ENCODE measurements at regions not wholly inside any gene's neighbourhood (a gene's known extent, or its start where the extent isn't known, plus 50 kb on each side); places are given as distances from the start of the nearest gene placed in this dataset.
"Not testable (repeated sequence)": the region's sequence is repeated elsewhere in the genome, so short reads cannot be mapped to it uniquely, and the experiment has no call there.

- TF ChIP-seq CTCF (IDR thresholded peaks at IDR 0.05; ENCODE audit: insufficient read depth, low read depth, low read length), result no peak
- DNase-seq (ENCODE audit: low read depth), result no peak
- H3K4me3 ChIP-seq (ENCODE audit: low read depth, low read length), result no peak overlapping the region
Observed at GRCh38 chr11:24407733-24408132, 89.1 kb upstream of the LUZP2 start.

GRCh38 chr11:24408202-24408601, 88.7 kb upstream of the LUZP2 start:
- H3K4me3 ChIP-seq (ENCODE audit: low read depth, low read length), result no peak overlapping the region
- no peak for DNase-seq (ENCODE audit: low read depth)

DNA sequence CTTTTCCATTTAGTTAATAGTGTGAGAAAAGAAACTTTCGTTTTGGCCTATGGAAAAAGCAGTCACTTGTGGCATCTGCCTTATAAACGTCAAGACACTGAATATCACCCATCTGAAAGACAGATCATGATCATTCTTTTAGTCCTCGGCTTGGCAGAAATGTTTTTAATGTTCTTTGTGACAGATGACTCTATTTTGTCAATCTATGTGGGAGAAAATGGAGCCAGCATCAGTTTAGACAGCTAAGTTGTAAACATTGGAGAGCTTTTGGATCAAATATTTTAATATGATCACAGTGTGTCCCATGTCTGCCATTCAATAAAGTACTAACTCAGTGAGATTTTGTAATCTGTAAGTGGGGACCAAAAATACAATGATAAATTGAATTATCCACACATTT, 85.1 kb upstream of the LUZP2 start:
- no peak overlapping the region for H3K4me3 ChIP-seq (ENCODE audit: low read depth, low read length)
- DNase-seq (ENCODE audit: low read depth), result no peak
- no peak for TF ChIP-seq CTCF (IDR thresholded peaks at IDR 0.05; ENCODE audit: insufficient read depth, low read depth, low read length)

More at GRCh38 chr11:24408202-24408601, 88.7 kb upstream of the LUZP2 start:
- TF ChIP-seq CTCF (IDR thresholded peaks at IDR 0.05; ENCODE audit: insufficient read depth, low read depth, low read length), result no peak

GRCh38 chr11:24412722-24413121, 84.1 kb upstream of the LUZP2 start:
- H3K4me3 ChIP-seq (ENCODE audit: low read depth, low read length), result no peak overlapping the region
- no peak for DNase-seq (ENCODE audit: low read depth)

DNA sequence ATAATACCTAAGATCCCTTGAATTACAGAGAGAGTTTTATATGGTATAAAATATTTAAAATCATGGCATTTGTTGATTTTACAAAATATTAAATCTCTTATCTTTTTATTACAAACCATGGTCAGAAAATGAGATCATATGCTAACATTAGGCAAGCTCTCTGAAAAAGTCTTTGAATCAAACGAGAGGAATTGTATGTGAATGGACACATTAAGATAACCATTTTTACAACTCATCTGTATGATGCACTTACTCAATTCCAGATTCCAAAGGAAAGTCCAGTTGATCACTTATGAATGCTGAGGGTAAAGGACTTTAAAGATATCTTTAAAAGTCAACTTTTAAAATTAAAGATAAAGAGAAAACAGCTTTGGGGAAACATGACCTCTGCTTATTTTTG, 83.5 kb upstream of the LUZP2 start:
- TF ChIP-seq CTCF (IDR thresholded peaks at IDR 0.05; ENCODE audit: insufficient read depth, low read depth, low read length), result no peak
- no peak for DNase-seq (ENCODE audit: low read depth)
- H3K4me3 ChIP-seq (ENCODE audit: low read depth, low read length), result no peak overlapping the region

More at GRCh38 chr11:24412722-24413121, 84.1 kb upstream of the LUZP2 start:
- no peak for TF ChIP-seq CTCF (IDR thresholded peaks at IDR 0.05; ENCODE audit: insufficient read depth, low read depth, low read length)

DNA sequence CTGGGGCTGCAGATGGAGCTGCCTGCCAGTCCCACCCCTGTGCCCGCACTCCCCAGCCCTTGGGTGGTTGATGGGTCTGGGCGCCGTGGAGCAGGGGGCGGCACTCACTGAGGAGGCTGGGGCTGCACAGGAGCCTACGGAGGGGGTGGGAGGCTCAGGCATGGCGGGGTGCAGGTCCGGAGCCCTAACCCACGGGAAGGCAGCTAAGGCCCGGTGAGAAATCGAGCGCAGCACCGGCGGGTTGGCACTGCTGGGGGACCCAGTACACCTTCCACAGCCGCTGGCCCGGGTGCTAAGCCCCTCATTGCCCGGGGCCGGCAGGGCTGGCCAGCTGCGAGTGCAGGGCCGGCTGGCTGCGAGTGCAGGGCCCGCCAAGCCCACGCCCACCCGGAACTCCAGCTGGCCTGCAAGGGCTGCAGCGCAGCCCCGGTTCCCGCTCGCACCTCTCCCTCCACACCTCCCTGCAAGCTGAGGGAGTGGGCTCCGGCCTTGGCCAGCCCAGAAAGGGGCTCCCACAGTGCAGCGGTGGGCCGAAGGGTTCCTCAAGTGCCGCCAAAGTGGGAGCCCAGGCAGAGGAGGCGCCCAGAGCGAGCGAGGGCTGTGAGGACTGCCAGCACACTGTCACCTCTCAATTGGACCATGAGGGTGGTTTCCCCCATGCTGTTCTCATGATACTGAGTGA, 80.8 kb upstream of the LUZP2 start:
- H3K4me3 ChIP-seq (ENCODE audit: low read depth, low read length); DNase-seq (ENCODE audit: low read depth): not testable (repeated sequence)

GRCh38 chr11:24421766-24422165, 75.1 kb upstream of the LUZP2 start:
- no peak for TF ChIP-seq CTCF (IDR thresholded peaks at IDR 0.05; ENCODE audit: insufficient read depth, low read depth, low read length)
- H3K4me3 ChIP-seq (ENCODE audit: low read depth, low read length), result no peak overlapping the region
- DNase-seq (ENCODE audit: low read depth), result no peak
